GM18520 (cell line): ENCODE measurements at regions not wholly inside any gene's neighbourhood (a gene's known extent, or its start where the extent isn't known, plus 50 kb on each side); places are given as distances from the start of the nearest gene placed in this dataset.

Source experiments
- ATAC-seq: cut with Tn5 transposase; IDR thresholded peaks from one replicate; pipeline ENCODE4 v1.9.1; 2021; ENCODE audit not compliant: unreplicated experiment

DNA sequence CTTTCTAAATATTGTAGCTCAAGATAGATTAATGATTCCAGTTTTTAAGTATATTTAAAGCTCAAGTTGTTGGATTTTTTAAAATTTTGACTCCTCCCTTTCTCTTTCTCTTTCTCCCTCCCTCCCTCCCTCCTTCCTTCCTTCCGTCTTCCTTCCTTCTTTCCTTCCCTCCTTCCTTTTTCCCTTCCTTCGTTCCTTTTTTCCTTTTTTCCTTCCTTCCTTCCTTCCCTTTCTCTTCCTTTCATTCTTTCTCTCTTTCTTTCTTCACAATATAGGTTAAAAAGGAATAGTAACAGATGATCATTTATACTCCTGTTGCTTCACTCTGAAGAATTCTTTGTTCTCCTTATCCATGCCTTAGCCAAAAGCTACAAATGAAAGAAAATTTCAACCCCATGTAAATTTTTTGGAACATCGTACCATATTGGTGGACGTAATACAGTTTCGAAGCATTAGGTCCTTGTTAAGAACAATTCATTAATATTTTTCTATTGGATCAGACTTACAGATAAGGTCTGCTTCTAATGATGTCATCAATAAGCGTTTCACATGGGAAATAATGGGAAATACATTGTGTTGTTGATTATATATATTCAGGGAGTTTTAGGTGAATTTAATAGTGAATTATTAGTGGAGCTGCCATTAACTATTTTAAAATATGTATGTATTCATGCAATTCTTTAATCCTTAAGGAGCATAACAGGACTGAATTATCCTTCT, 139.6 kb upstream of the SLC35B3 start:
- ATAC-seq, result no peak

DNA sequence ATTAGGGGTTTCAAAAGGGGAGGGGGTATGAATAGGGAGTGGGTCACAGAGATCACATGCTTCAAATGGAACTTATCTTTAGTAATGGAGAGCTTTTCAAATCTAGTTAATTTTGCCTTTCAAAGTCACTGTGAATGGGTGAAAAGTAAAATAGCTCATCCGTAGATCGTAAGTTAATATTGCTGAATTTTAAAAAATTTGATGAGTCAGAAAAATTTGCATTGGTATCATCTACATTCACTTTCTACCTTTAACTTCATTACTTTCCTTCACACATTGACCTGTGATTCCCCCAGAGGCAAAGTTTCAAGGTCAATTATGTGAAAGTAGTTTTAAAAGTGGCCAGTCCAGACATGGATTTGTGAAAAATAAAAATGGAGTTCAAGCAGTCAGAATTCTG, 139.0 kb upstream of the SLC35B3 start:
- ATAC-seq, result no peak

DNA sequence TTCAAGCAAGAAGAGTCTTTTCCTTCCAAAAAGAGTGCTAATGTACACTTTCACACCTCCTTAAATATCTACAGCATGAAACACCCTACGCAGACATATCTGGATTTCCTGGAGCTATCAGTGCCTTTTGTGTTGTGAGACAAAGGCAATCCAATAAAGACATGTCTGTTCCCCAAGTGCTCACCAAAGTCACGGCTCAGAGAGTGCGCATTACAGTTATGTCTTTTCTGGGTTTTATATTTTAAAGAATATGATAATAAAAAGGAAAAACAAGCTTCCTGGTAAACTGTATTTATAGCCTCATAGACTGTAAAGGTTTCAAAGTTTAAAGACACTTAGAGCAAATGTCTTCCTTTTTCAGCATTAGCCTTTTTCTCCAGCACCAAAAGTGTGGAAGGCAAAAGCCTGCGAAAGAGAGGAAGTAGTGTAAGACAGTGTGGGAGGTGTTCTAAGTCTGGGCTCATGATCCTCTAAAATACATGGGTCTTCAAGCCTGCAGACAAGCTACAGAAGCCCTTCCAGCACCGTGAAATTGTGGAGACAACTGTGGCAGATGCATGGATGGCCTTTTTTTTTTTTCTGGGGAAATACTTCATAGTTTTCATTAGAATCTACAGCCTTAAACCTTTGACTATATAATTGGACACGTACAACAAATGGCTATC, 135.0 kb upstream of the SLC35B3 start:
- no peak for ATAC-seq

DNA sequence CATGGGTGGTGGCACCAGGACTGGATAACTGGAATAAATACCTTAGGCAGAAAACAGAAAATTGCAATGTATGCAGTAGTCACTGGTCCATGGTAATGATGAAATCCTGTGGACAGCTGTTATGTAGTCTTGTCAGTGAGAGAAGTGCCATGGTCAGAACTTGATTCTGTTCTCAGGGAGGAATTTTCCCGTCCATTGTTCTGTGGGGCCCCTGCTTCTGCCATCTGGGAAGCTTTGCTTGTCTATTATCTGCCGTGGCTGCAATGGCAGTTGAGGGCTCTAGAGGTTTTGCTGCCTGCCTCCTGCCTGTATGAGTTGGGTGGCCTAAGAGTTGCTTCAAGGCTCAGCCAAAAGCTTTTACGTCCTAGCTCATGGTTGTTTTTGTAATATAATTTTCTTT, 126.8 kb upstream of the SLC35B3 start:
- ATAC-seq, result no peak

DNA sequence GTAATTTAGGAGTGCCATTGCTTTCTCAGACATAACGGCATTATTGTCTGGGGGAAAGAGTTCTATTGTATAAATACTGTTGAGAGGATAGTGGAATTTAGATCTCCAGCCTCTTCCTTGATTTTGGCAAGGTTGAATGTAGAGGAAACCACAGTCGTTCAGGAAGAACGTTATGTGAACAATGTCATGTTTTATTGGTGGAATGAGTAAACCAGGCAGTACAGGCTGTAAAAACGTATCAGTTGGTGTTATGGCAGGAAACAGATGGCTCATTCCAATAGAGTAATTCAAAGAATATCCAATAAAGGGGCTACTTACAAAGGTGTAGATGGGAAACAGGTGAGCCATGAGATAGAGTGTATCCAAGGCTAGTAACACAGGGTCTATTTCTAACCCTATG, 123.6 kb upstream of the SLC35B3 start:
- ATAC-seq, result no peak

DNA sequence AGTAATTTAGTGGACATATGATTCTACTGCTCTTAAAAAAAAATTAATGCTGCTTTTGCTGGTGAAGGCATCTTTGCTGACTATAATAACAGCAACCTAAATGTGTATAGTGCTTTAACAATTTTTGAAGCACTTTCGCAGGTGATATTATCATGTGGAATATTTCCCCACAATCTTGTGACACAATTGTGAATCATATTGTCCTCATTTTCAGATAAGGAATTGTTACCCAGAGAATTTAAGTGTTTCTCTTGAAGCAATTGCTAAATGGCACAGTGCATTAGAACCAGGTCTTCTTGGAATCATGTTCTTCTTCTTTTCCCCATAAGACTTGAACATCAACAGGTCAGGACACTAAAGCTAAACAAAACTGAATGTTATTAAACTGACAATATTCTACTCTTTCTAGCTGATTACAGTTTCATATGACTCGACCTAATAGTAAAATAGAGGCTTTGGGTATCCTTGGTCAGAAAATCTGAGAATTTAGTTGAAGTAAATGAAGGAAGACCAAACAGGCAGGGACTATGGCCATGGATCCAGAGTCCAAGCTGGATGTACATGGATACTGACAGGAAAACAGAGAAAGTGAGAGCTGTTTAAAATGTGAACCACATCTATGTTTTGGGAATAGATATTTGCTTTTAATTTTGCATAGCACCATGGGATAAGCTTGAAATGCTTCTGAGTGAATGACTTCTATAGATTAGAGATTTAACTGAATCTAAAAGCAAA, 121.8 kb upstream of the SLC35B3 start:
- ATAC-seq, result no peak

DNA sequence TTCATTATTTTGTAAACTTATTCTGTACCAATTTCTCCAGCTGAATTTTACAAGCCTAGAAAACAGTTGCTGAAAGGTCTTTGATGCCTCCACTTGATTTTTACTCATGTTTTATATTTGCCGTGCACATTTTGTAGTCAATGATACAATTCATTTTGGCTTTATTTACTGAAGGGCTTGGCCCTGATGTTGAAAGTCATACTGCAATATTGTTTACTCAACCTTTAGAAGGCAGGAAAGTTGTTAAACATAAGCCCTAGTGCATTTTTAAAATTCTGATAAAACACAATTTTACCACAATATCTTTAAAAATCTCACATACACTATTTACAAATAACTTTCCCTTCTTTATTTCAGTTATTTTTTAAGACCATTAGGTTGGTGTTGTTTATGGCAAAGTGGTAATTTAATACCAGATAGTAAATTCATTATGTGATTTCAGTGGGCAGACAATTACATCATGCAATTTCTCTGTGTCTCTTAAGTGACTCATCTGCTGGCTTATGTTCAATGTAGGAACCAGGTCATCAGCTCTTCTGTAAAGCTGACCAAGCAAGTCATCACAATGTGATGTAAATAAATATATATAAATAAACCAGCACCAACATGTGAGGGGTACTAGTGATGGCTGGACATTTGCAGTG, 121.1 kb upstream of the SLC35B3 start:
- no peak for ATAC-seq

DNA sequence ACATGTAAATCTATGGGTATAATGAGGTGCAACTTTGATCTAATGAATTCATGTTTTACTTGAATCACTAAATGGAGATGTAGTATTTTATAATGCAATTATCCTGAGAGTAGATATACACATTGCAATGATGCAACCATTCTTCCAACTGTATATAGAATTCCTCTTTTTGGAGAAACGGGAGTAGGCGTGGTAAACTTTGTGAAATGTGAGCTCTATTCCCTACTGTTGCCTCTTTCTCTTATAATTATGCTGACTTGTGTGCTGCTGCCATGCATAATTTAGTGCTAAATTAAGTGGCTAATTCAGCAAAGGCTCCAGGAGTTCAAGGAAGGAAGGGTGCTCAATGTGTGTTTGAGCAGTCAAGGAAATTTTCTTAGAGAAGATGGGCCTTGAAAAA, 116.6 kb upstream of the SLC35B3 start:
- ATAC-seq, result no peak

DNA sequence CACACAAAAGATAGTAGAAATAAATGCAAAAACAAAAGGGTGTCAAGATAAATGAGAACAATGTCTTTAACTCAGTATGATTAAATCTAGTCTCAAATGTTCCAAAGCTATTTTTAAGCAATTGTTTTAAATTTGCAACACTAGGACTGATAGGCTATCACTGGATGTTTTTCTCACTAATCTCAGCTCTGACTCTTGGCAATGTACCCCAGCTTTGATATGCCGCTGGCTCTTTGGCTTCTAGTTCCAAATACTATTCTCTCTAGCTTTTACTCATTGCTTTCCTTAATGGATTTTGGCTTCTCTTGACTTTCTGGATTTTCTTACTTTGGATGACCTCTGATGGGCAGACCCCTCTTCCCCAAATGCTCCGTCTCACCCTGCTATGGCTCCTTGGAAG, 116.0 kb upstream of the SLC35B3 start:
- no peak for ATAC-seq

DNA sequence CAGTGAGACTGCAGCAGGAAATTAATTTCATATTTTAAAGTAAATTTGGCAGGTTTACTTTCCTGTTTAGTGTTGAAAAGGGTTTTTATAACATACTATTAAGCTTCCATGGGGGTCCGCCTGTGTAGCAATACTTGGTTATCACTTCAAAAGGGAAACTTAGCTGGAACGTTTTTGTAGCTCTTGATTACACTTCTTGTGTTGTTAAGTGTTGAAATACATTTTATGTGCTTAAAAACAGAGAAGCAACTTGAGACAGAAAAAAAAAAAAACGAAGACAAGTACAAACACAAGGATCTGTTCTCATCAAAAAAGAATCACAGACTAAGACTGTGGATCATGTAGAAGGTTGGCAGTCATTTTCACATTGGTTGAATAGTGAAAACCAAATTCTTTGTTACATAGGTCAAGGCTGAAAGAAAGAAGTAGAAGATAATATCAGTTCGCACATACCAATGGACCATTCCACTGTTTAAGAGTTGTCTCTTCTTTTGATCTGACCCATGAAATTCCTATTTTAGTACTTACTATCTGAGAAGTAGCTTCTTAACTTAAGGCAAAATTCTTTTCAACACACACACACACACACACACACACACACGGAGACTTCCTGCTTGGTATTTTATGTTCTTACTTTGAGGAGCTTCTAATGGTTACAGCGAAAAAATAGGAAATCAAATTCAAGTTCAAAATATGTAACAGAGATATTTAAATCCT, 113.9 kb upstream of the SLC35B3 start:
- no peak for ATAC-seq

DNA sequence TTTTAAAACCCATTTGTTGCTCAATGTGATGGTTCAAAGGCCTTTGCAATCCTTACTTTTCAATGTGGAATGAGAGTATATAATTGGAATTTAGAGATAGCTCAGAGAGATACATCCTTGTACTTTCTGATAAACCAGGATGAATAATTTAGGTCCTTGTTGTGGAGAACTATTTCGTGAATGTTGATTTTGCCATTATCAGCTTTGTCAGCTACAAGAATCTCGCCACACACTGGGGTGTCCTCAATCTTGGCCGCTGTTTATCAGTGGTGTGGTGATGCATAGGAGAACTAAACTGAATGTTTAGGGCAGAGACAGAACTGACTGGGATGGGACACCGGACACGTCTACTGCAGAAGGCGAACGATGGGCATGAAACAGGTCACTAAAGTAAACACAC, 111.2 kb upstream of the SLC35B3 start:
- no peak for ATAC-seq

DNA sequence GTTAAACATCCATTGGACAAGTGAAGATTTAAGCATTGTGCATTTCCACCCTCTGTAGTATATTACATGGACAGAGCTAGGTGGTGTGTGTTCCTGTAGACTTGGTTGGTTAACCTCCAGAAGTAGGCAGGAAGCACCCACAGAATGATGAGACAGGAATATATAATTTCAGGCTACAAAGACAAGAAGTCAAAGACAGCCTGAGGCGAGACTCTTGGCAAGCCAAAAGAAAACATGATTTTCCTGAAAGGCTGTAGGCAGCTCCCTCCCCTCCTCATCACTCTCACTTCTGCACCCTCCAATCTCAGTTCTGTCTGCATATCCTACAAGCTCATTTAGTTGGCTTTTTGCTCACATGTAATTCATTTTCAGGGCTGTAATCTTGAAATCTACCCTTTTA, 110.0 kb upstream of the SLC35B3 start:
- ATAC-seq, result no peak

DNA sequence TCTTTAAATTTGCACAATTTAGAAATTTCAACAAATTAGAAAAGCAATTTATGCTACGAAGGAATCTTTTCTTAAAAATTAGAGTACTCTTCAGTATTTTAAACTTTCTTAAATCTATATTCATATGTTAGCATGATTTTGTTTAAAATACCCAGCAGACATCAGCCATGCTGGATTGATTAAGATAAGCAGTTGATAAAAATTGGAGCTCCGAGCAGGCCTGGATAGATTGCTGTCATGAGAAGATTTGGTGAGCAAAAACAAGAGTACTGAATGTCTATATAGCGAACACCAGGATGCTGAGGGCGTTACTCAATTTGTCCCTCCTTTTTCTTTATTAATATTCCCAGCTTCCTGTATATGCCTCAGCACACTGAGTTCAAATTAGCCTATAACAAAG, 108.4 kb upstream of the SLC35B3 start:
- ATAC-seq, result no peak

DNA sequence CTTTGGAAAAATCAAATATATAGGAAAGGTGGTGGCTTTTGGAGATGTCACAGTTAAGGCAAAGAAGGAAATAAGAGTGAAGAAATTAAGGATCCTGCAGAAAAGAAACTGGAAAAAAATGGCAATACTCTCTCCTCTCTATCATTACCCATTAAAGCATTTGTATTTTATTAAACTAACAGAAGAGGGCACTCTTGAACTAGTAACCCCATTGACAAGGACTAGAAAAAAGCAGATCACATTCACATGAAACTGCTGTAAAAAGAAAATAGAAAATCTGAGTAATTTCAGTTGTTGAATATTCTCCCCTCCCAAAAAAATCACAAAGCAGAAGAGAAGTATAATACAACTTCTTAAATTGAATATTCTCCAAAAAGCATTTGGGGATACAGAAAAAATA, 104.1 kb upstream of the SLC35B3 start:
- ATAC-seq, result no peak

DNA sequence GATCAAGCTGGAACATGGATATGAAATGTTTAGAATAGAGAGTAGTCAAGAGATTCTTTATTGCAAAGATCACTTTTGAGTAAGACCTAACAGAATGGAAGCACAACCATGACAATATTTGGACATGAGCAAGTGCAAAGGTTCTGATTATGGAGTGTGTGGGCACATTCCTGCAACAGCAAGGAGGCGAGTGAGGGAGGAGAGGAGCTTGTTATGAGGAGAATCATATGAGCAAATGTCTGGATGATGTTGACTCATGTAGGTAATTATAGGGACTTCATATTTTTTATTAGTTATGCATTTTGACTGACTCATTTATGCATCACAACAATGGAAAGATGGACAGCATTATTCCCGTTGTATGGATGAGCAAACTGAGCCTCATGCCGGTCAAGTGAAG, 100.8 kb upstream of the SLC35B3 start:
- ATAC-seq, result no peak

DNA sequence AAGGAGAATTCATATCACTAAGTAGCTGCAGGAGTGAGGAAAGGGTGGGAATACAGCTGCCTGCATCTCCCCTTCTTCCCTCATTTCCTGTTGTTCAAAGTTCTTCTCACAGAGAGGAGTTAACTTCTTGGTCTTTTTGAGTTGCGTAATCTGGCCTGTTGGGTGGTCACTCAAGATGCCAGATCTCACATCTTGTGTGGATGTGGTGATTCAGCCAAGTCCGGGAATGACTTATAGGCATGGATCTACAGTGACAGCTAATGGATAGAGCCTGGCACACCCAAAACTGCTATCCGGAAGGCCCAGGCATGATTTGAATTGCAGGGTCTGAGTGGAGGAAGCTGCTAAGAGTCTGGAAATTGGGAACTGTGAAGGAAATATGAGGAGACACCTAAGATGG, 100.2 kb upstream of the SLC35B3 start:
- no peak for ATAC-seq

DNA sequence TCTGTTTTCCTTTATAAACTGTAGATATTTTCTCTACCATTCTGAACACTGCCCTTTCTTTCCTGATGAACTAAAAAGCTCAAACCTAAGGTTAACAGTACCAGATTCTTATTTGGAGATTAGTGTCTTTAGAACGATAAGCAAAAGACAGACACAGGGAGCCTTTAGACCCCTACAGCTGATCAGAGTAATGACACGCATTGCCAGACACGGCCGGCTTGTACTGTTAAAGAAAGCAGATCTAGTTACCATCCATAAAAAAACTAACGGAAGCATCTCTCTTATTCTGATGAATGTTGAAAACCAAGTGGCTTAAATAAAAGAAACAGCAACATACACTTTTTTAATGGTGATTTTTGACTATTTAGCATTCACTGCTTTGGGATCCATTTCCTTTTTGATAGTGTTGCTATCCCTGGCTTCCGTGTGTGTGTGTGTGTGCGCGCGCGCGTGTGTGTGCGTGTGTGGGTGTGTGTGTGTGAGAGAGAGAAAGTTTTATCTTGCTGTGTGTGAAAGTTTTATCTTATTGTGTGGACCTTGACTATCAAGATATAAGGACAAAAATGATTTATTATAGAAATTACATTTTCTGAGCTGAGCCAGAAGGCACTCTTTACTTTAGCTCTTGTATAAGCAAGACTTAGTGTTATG, 95.6 kb upstream of the SLC35B3 start:
- no peak for ATAC-seq

DNA sequence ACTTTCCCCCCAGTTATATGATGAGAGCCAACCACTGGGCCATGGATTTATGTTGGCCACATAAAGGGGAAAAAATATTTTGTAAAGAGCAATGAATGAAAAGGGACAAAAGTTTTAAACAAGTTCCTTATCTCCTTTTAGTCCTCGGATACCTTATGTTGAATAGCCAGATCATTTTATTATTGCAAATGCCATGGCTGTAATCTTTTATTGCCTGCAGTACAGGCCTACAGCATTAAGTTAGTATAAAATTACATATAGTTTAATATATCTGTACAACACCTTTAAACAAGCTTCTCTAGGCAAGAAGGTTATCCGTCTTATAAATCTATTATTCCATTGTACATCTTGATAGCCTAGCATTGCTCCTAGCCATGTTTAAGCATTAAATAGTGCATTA, 93.9 kb upstream of the SLC35B3 start:
- ATAC-seq, result no peak

DNA sequence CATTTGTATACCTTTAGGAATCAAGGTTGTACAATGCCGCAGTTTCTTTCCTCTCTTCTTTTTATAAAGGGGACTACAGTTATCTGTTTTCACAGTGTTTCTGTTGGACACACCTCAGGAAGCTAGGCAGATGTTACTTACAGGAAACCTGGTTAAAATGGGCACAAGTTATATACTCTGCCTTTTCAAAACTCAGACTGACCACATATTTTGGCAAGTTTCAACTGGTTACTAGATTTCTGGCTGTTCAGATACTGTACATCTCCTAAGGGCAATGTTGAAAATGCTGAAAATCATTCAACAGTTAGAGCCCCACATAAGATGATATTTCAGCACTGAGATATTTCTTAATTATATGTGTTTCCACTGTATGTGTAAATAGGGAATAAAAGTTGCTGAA, 92.5 kb upstream of the SLC35B3 start:
- ATAC-seq, result no peak

DNA sequence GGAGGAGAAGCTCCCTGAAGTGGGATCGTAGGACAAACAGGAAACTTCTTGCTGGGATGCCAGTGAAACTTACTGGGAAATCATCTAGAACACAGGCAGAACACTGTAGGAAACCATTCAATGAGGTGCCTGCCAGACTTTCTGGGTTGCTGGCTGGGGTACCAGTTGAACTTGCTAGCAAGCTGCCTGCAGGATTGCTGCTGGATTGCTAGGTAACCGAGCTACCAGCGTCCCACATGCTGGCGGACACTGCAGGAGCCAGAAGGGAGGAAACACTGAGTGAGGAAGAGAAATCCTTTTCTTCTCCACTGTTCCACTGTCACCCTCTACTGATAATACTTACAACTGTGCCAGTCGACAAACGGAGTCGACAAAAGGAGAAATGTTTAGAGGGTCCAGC, 91.3 kb upstream of the SLC35B3 start:
- ATAC-seq, result no peak

DNA sequence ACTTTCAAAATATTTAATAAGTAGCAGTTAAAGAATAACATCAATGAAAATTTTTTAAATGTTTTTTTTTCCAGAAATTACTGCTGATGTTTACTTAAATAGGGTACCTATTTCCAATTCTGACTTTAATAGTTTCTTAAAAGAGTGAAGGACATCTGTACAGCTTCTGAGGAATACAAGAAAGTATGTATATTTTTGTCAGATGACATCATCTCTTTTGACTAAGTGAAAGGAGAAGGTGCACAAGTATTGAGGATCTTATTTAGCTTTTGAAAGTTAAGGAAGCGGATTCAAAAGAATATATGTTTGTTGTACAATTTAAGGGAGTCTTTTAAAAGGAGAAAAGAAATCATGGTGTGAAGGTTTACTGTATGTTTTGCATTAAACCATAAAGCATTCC, 90.0 kb upstream of the SLC35B3 start:
- no peak for ATAC-seq
